ENCODE measurements at regions not wholly inside any gene's neighbourhood (a gene's known extent, or its start where the extent isn't known, plus 50 kb on each side); places are given as distances from the start of the nearest gene placed in this dataset.
A peak's percentile ranks its signal among the peaks of the same experiment; 100 is the strongest.

GRCh38 chr3:194805546-194805945 is 119.9 kb downstream of the FAM43A start:
- Histone ChIP-seq H2BK5ac (ENCODE audit: low read depth, low read length, poor library complexity) (no peak overlapping the region), H4K91ac (ENCODE audit: low read depth, low read length) (no peak overlapping the region)
- no CpG with 5 or more reads among the region's 4 CpGs for WGBS (ENCODE audit: extremely low coverage, insufficient coverage, insufficient read length)

DNA sequence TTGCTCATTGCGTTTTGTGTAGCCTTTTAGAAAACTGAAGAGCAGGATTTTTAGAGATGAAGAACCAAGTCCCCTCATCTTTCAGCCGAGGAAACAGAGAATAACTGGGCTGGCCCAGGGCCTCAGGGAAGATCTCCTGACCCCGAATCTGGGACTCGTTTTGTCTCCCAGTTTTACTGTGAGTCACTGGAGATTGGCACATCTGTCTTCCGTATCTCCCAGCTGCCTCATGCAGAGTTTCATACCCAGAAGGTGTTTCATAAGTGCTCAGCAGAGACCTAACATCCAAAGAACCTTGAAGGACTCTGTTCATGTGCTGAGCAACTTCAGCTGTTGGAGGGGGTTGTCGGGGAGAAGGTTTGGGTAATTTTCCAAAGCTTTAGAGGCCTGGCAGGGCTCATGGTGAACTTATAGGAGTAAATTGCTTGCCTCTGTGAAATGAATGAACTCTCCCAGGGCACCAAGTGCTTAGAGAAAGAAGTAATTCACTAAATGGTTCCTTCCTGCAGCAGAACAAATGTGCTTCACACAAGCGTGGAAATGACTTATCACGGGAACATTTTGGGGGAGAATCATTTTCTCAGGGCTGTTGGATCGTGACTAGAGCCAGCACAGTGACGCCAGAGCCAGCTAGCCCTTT is 121.4 kb downstream of the FAM43A start:
- Histone ChIP-seq H2BK12ac (ENCODE audit: low read length) (no peak overlapping the region), H3K27ac (ENCODE audit: low read depth, low read length) (no peak overlapping the region), H3K79me1 (ENCODE audit: low read length) (no peaks in the 10 kb centered on the region), H4K91ac (ENCODE audit: low read depth, low read length) (no peak overlapping the region), H3K4me3 (ENCODE audit: low read depth, low read length) (no peak overlapping the region), H3K4ac (ENCODE audit: low read depth, low read length) (no peak overlapping the region), H3K4me1 (ENCODE audit: control insufficient read depth in 1 of 2, insufficient read depth in 2 of 2, low read length in 2 of 2) (no peaks in the 10 kb centered on the region), H3K9me3 (ENCODE audit: insufficient read depth, low read depth, low read length) (no peaks in the 10 kb centered on the region), H2BK5ac (ENCODE audit: low read depth, low read length, poor library complexity) (no peak overlapping the region), H4K12ac (ENCODE audit: low read depth, low read length) (no peak overlapping the region), H3K36me3 (ENCODE audit: control insufficient read depth in 1 of 2, insufficient read depth in 2 of 2, low read length in 2 of 2) (no peaks in the 10 kb centered on the region), H3K79me2 (ENCODE audit: control insufficient read depth, insufficient read depth, low read length, poor library complexity) (no peaks in the 10 kb centered on the region), H3K18ac (ENCODE audit: low read length) (no peak overlapping the region), H3K9ac (ENCODE audit: low read length) (no peak overlapping the region), H3K14ac (ENCODE audit: low read length) (no peak overlapping the region), H2AFZ (ENCODE audit: insufficient read depth, low read length, poor library complexity) (no peak overlapping the region), H3K4me2 (ENCODE audit: low read length) (no peak overlapping the region), H2BK120ac (ENCODE audit: insufficient read depth, low read length, poor library complexity) (no peak overlapping the region), H2AK5ac (ENCODE audit: low read length) (no peak overlapping the region), H4K8ac (ENCODE audit: low read depth, low read length) (no peak overlapping the region), H3K23ac (ENCODE audit: low read length) (no peak overlapping the region), H3K27me3 (ENCODE audit: insufficient read depth, low read length) (no peaks in the 10 kb centered on the region)
- WGBS (ENCODE audit: extremely low coverage, insufficient coverage, insufficient read length), result no CpG with 5 or more reads among the region's 10 CpGs
- peak in 1 of 2 donors; percentile 41 for DNase-seq

More at GRCh38 chr3:194805546-194805945, 119.9 kb downstream of the FAM43A start:
- no peak overlapping the region for H3K18ac ChIP-seq (ENCODE audit: low read length)
- no peak overlapping the region for H3K14ac ChIP-seq (ENCODE audit: low read length)
- no peaks in the 10 kb centered on the region for H3K4me1 ChIP-seq (ENCODE audit: control insufficient read depth in 1 of 2, insufficient read depth in 2 of 2, low read length in 2 of 2)
- H2AK5ac ChIP-seq (ENCODE audit: low read length), result no peak overlapping the region
- no peak overlapping the region for H3K4ac ChIP-seq (ENCODE audit: low read depth, low read length)
- no peak overlapping the region for H2BK12ac ChIP-seq (ENCODE audit: low read length)
- no peak overlapping the region for H3K4me2 ChIP-seq (ENCODE audit: low read length)
- H3K9me3 ChIP-seq (ENCODE audit: insufficient read depth, low read depth, low read length), result no peaks in the 10 kb centered on the region
- H4K12ac ChIP-seq (ENCODE audit: low read depth, low read length), result no peak overlapping the region
- no peak overlapping the region for H4K8ac ChIP-seq (ENCODE audit: low read depth, low read length)
- H3K79me2 ChIP-seq (ENCODE audit: control insufficient read depth, insufficient read depth, low read length, poor library complexity), result no peaks in the 10 kb centered on the region
- H2AFZ ChIP-seq (ENCODE audit: insufficient read depth, low read length, poor library complexity), result no peak overlapping the region
- no peak for DNase-seq
- no peak overlapping the region for H2BK120ac ChIP-seq (ENCODE audit: insufficient read depth, low read length, poor library complexity)
- H3K23ac ChIP-seq (ENCODE audit: low read length), result no peak overlapping the region
- no peak overlapping the region for H3K27ac ChIP-seq (ENCODE audit: low read depth, low read length)
- no peak overlapping the region for H3K9ac ChIP-seq (ENCODE audit: low read length)
- no peak overlapping the region for H3K4me3 ChIP-seq (ENCODE audit: low read depth, low read length)
- no peaks in the 10 kb centered on the region for H3K36me3 ChIP-seq (ENCODE audit: control insufficient read depth in 1 of 2, insufficient read depth in 2 of 2, low read length in 2 of 2)
- H3K27me3 ChIP-seq (ENCODE audit: insufficient read depth, low read length), result no peaks in the 10 kb centered on the region
- no peaks in the 10 kb centered on the region for H3K79me1 ChIP-seq (ENCODE audit: low read length)

DNA sequence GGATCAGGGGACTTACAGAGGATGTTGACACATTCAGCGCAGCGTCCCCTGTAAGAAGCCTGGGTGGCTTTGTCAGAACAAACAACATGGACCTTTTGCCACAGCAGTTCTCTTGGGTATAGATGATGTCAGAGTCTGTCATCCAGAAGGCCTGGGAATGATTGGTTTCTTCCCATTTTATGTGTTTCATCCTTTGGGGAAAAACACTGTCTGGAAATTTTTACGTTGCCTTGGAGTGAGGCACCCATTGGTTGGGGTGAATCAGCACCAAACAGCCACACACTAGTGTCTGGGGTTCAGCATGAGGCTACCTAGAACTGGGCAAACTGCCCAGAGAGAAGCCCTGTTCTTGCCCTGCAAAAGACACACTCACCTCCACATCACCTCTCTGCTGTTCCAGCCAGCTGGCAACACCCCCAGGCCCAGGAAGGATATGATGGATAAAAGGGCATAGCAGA is 123.0 kb downstream of the FAM43A start:
- H3K79me1 ChIP-seq (ENCODE audit: low read length), result no peaks in the 10 kb centered on the region
- no peak overlapping the region for H2AK5ac ChIP-seq (ENCODE audit: low read length)
- no peak overlapping the region for H3K9ac ChIP-seq (ENCODE audit: low read length)
- no peak overlapping the region for H2AFZ ChIP-seq (ENCODE audit: insufficient read depth, low read length, poor library complexity)
- no peak overlapping the region for H3K4me2 ChIP-seq (ENCODE audit: low read length)
- H4K8ac ChIP-seq (ENCODE audit: low read depth, low read length), result no peak overlapping the region
- H4K91ac ChIP-seq (ENCODE audit: low read depth, low read length), result no peak overlapping the region
- no peak overlapping the region for H3K4ac ChIP-seq (ENCODE audit: low read depth, low read length)
- no peak overlapping the region for H4K12ac ChIP-seq (ENCODE audit: low read depth, low read length)
- H2BK120ac ChIP-seq (ENCODE audit: insufficient read depth, low read length, poor library complexity), result no peak overlapping the region
- DNase-seq, result no peak
- no peak overlapping the region for H2BK5ac ChIP-seq (ENCODE audit: low read depth, low read length, poor library complexity)
- no peaks in the 10 kb centered on the region for H3K36me3 ChIP-seq (ENCODE audit: control insufficient read depth in 1 of 2, insufficient read depth in 2 of 2, low read length in 2 of 2)
- H3K14ac ChIP-seq (ENCODE audit: low read length), result no peak overlapping the region
- H3K4me1 ChIP-seq (ENCODE audit: control insufficient read depth in 1 of 2, insufficient read depth in 2 of 2, low read length in 2 of 2), result no peaks in the 10 kb centered on the region
- peaks cover 3% of the 10 kb centered on the region for H3K9me3 ChIP-seq (ENCODE audit: insufficient read depth, low read depth, low read length)
- WGBS (ENCODE audit: extremely low coverage, insufficient coverage, insufficient read length), result no CpG with 5 or more reads among the region's 3 CpGs
- no peak overlapping the region for H3K27ac ChIP-seq (ENCODE audit: low read depth, low read length)
- H3K27me3 ChIP-seq (ENCODE audit: insufficient read depth, low read length), result no peaks in the 10 kb centered on the region
- H3K79me2 ChIP-seq (ENCODE audit: control insufficient read depth, insufficient read depth, low read length, poor library complexity), result no peaks in the 10 kb centered on the region
- H2BK12ac ChIP-seq (ENCODE audit: low read length), result no peak overlapping the region
- H3K4me3 ChIP-seq (ENCODE audit: low read depth, low read length), result no peak overlapping the region
- H3K23ac ChIP-seq (ENCODE audit: low read length), result no peak overlapping the region
- no peak overlapping the region for H3K18ac ChIP-seq (ENCODE audit: low read length)

GRCh38 chr3:194809382-194809781 is 123.7 kb downstream of the FAM43A start:
- Histone ChIP-seq H3K4ac (ENCODE audit: low read depth, low read length) (no peak overlapping the region), H4K8ac (ENCODE audit: low read depth, low read length) (no peak overlapping the region), H3K27me3 (ENCODE audit: insufficient read depth, low read length) (no peaks in the 10 kb centered on the region), H3K14ac (ENCODE audit: low read length) (no peak overlapping the region), H3K23ac (ENCODE audit: low read length) (no peak overlapping the region), H3K27ac (ENCODE audit: low read depth, low read length) (no peak overlapping the region), H2BK5ac (ENCODE audit: low read depth, low read length, poor library complexity) (no peak overlapping the region), H3K4me1 (ENCODE audit: control insufficient read depth in 1 of 2, insufficient read depth in 2 of 2, low read length in 2 of 2) (no peaks in the 10 kb centered on the region), H3K9me3 (ENCODE audit: insufficient read depth, low read depth, low read length) (peaks cover 3% of the 10 kb centered on the region), H2AFZ (ENCODE audit: insufficient read depth, low read length, poor library complexity) (no peak overlapping the region), H3K79me1 (ENCODE audit: low read length) (no peaks in the 10 kb centered on the region), H3K79me2 (ENCODE audit: control insufficient read depth, insufficient read depth, low read length, poor library complexity) (no peaks in the 10 kb centered on the region), H4K12ac (ENCODE audit: low read depth, low read length) (no peak overlapping the region), H3K9ac (ENCODE audit: low read length) (no peak overlapping the region), H2AK5ac (ENCODE audit: low read length) (no peak overlapping the region), H3K36me3 (ENCODE audit: control insufficient read depth in 1 of 2, insufficient read depth in 2 of 2, low read length in 2 of 2) (no peaks in the 10 kb centered on the region), H3K18ac (ENCODE audit: low read length) (no peak overlapping the region), H2BK12ac (ENCODE audit: low read length) (no peak overlapping the region), H3K4me2 (ENCODE audit: low read length) (no peak overlapping the region), H2BK120ac (ENCODE audit: insufficient read depth, low read length, poor library complexity) (no peak overlapping the region), H4K91ac (ENCODE audit: low read depth, low read length) (no peak overlapping the region), H3K4me3 (ENCODE audit: low read depth, low read length) (no peak overlapping the region)
- no CpG with 5 or more reads among the region's 6 CpGs for WGBS (ENCODE audit: extremely low coverage, insufficient coverage, insufficient read length)
- DNase-seq, result no peak
